ENCODE measurements at regions not wholly inside any gene's neighbourhood (a gene's known extent, or its start where the extent isn't known, plus 50 kb on each side); places are given as distances from the start of the nearest gene placed in this dataset.

DNA sequence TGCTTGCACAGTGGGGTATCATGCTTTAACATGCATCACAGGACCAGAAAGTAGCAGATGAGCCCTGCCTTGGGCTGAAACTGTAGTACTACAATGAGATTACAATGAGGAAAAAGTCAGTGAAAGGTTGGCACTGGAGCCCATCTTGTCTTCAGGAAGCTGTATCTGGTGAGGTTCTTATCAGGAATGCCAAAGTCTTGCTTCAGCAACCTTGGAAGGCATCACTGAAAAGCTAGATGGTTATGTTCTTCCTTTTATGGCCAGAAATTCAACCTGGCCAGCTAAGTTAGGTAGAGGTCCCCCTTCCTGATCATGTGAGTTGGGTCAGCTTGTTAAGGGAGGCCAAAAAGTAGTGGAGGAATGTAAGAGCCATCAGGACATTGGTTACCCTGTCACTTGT is 254.0 kb upstream of the FAT3 start:
- TF ChIP-seq CTCF (conservative IDR thresholded peaks at IDR 0.05 in 1 of 2, IDR thresholded peaks at IDR 0.05 in 1 of 2; ENCODE audit: extremely low read depth in 1 of 2, insufficient read depth in 1 of 2, low read depth in 1 of 2, low read length in 2 of 2) (no peak), EZH2 (IDR thresholded peaks at IDR 0.05; ENCODE audit: borderline replicate concordance, low read length) (no peak)
